ENCODE measurements at regions not wholly inside any gene's neighbourhood (a gene's known extent, or its start where the extent isn't known, plus 50 kb on each side); places are given as distances from the start of the nearest gene placed in this dataset.

DNA sequence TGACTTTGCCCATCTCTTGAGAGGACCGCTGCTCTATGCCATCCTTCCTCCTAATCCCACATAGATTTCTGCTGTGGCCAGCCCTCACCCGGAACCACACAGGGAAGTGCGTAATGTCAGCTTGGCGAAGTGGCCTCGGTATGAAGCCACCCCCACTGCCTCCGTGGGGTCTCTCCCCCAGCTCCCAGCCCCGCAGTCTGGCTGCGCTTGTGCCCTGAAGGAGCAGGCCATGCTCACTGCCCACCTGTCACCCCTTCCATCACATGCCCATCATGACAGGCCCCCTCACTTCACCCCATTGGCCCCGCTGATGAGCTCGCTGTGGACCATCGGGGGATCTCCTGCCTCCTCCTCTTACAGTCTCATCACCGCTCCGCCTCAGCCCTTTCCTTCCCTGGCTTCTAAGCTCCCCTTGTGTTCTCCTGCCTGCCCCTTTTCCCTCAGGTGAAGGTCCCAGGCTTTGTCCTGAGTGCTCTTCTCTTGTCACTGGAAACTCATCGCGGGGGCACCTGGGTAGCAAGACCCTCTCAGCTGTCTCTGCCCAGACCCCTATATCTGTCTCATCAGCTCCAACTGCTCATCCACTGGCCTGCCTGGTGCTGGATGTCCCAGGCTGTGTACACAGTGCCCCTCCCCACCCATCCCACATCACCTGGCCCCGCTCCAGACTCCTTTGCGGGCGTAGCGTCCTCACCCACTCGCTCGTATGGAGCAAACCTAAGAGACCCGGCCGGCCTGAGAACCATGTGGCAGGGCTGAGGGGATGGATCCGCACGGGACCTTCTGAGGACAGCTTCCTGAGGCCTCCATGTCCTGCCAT is 81.7 kb downstream of the GLI2 start:
- Mint-ChIP-seq H3K27me3 (no peaks in the 10 kb centered on the region), H3K4me1 (no peaks in the 10 kb centered on the region), H3K4me3 (no peak overlapping the region), H3K36me3 (ENCODE audit: low read depth) (no peaks in the 10 kb centered on the region), H3K27ac (no peak overlapping the region), H3K9me3 (no peaks in the 10 kb centered on the region)
- ChIA-PET CTCF (no interaction called here), POLR2A (no interaction called here)
- ATAC-seq (ENCODE audit: low read depth) = no peak
- intact Hi-C loops (cut with micrococcal nuclease) = no loop called here
- no peak for DNase-seq
- TF ChIP-seq, protein P1, sequence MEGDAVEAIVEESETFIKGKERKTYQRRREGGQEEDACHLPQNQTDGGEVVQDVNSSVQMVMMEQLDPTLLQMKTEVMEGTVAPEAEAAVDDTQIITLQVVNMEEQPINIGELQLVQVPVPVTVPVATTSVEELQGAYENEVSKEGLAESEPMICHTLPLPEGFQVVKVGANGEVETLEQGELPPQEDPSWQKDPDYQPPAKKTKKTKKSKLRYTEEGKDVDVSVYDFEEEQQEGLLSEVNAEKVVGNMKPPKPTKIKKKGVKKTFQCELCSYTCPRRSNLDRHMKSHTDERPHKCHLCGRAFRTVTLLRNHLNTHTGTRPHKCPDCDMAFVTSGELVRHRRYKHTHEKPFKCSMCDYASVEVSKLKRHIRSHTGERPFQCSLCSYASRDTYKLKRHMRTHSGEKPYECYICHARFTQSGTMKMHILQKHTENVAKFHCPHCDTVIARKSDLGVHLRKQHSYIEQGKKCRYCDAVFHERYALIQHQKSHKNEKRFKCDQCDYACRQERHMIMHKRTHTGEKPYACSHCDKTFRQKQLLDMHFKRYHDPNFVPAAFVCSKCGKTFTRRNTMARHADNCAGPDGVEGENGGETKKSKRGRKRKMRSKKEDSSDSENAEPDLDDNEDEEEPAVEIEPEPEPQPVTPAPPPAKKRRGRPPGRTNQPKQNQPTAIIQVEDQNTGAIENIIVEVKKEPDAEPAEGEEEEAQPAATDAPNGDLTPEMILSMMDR (IDR thresholded peaks at IDR 0.05) = no peak

DNA sequence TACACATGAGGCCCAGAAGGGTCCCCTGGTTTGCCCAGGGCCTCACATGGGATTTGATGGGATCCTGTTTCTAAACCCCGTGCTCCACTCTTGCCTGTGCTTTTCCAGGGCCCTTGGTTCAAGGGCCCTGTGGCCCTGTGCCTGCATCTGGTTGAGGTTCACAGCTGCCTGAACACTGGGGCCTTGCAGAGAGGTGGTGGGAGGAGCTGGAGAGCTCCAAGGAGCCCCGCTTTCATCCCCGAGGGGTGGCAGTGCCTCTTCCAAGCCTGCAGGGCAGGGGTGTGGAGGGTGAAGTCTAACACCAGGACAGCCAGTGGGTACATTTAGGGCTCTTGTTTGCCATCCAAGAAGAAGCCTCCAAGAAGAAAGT is 82.3 kb downstream of the GLI2 start:
- CTCF ChIA-PET = no interaction called here
- Mint-ChIP-seq H3K4me1 (no peaks in the 10 kb centered on the region), H3K27ac (no peak overlapping the region), H3K9me3 (no peaks in the 10 kb centered on the region), H3K36me3 (ENCODE audit: low read depth) (no peaks in the 10 kb centered on the region), H3K27me3 (no peaks in the 10 kb centered on the region), H3K4me3 (no peak overlapping the region)
- POLR2A ChIA-PET = no interaction called here
- TF ChIP-seq, protein P1 (IDR thresholded peaks at IDR 0.05) = no peak
- intact Hi-C loops (cut with micrococcal nuclease) = no loop called here
- no peak for ATAC-seq (ENCODE audit: low read depth)
- no peak for DNase-seq

DNA sequence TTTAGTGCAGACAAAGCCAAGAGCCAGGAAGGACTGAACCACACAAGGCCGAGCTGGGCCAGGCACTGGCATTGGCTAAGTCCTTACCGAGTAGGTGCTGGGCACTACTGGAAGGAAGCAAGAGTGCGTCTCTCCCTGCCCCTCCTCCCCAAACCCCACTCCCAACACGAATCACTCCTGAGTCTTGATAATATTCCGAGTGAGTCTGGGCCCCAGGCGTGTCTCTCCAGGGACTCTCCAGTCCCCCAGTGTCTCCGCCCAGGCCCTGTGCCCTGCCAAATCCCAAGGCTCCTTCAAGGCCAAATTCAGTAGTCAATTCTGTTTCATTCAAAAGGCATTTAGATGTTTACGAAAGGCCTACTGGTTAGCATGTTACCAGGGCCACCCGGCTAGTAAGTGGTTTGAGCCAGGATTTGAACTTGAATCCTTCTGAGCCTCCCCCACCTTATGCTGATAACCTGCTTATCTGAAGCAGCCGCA is 82.8 kb downstream of the GLI2 start:
- Mint-ChIP-seq H3K36me3 (ENCODE audit: low read depth) (no peaks in the 10 kb centered on the region), H3K4me3 (no peak overlapping the region), H3K27ac (no peak overlapping the region), H3K9me3 (no peaks in the 10 kb centered on the region), H3K27me3 (no peaks in the 10 kb centered on the region), H3K4me1 (no peaks in the 10 kb centered on the region)
- ChIA-PET POLR2A (no interaction called here), CTCF (no interaction called here)
- ATAC-seq (ENCODE audit: low read depth) (no peak), DNase-seq (no peak)
- TF ChIP-seq, protein P1 (IDR thresholded peaks at IDR 0.05) = no peak
- intact Hi-C loops (cut with micrococcal nuclease) = no loop called here

DNA sequence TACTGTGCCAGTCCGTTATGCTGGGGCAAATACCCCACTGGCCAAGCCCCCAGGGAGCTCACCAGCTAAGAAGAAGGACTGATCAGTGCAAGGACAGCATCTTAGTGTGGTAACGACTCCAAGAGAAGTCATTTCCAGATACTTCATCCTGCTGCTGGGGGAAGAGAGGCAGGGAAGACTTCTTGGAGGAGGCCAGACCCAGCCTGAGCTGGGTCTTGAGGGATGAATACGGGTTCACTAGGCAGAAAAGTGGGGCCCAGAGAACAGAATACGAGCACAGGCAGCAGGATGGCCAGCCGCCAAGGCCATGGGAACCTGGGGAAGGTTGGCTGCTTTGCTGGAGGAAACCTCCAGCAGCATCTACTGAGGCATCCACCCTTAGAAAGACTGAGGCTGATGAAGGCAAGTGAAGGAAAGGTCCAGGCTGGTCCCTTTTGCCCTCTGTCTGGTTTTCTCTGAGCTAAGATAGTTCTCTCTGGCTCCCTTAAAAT is 84.1 kb downstream of the GLI2 start:
- no peak for DNase-seq
- H3K27me3 Mint-ChIP-seq = no peaks in the 10 kb centered on the region
- H3K36me3 Mint-ChIP-seq (ENCODE audit: low read depth) = no peaks in the 10 kb centered on the region
- intact Hi-C loops (cut with micrococcal nuclease) = no loop called here
- CTCF ChIA-PET = no interaction called here
- no peak overlapping the region for H3K4me3 Mint-ChIP-seq
- POLR2A ChIA-PET = no interaction called here
- TF ChIP-seq, protein P1 (IDR thresholded peaks at IDR 0.05) = no peak
- ATAC-seq (ENCODE audit: low read depth) = no peak
- H3K9me3 Mint-ChIP-seq = no peaks in the 10 kb centered on the region
- no peak overlapping the region for H3K27ac Mint-ChIP-seq
- H3K4me1 Mint-ChIP-seq = no peaks in the 10 kb centered on the region

DNA sequence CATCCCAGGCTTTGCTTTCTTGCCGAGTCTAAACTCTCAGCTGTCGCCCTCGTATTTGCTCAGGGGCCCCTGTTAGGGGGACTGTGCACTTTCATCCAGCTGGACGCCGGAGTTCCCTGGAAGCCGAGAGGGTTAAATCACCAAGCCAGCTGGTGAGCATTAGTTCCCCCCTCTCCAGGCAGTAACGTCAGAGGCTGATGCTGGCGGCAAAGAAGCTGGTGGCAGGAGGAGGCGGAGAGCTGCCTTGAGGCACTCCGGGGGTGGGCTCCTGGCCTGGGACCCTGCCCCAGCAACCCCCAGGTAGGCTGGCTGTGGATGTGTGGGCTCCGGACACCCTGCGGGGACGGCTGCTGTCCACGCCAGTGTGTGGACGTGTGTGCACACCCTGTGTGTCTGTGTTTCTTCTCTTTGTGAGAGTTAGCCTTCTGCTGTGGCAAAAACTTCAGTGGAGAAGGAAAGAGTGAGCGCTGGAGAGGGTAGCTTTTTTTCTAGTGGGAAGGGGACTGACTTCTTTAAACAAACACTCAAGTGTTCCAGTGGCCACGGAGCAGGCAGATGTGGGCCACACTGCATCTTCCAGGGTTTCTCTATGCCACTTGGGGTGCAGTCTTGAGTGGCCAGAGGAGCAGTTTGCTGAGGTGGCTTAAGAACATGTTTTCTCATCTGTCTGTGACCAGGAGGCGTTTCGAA is 84.7 kb downstream of the GLI2 start:
- no peaks in the 10 kb centered on the region for H3K9me3 Mint-ChIP-seq
- CTCF ChIA-PET = no interaction called here
- no peak overlapping the region for H3K27ac Mint-ChIP-seq
- intact Hi-C loops (cut with micrococcal nuclease) = no loop called here
- DNase-seq (no peak), ATAC-seq (ENCODE audit: low read depth) (no peak)
- no peak overlapping the region for H3K4me3 Mint-ChIP-seq
- TF ChIP-seq, protein P1 (IDR thresholded peaks at IDR 0.05) = no peak
- H3K36me3 Mint-ChIP-seq (ENCODE audit: low read depth) = no peaks in the 10 kb centered on the region
- POLR2A ChIA-PET = no interaction called here
- no peaks in the 10 kb centered on the region for H3K27me3 Mint-ChIP-seq
- H3K4me1 Mint-ChIP-seq = no peaks in the 10 kb centered on the region
